Effector memory CD8-positive, alpha-beta T cell (primary cell): ENCODE measurements at regions not wholly inside any gene's neighbourhood (a gene's known extent, or its start where the extent isn't known, plus 50 kb on each side); places are given as distances from the start of the nearest gene placed in this dataset.

Experiments used
- ATAC-seq: fragments of 150-1000 bp; cut with Tn5 transposase; replicated peaks from 2 replicates; pipeline ENCODE4 v1.10.0; 2021; ENCODE audit warnings: mild to moderate bottlenecking, moderate library complexity
- DNase-seq, 3 experiments: peaks; one replicate each; pipeline ENCODE4 v3.0.0; 2021
- H3K27ac Mint-ChIP-seq, 2 donors: one replicate each; pipeline ENCODE4 v1.8.0; 2022; ENCODE audit warnings: mild to moderate bottlenecking in 2 of 2, mixed read lengths in 2 of 2, moderate library complexity in 2 of 2
- H3K27me3 Mint-ChIP-seq, 2 donors: one replicate each; pipeline ENCODE4 v1.8.0; 2022; ENCODE audit warnings: mixed read lengths in 2 of 2
- H3K36me3 Mint-ChIP-seq: one replicate; pipeline ENCODE4 v1.8.0; 2022; ENCODE audit warnings: mild to moderate bottlenecking, moderate library complexity, mixed read lengths; ENCODE audit not compliant: insufficient read depth
- H3K4me1 Mint-ChIP-seq, 2 donors: one replicate each; pipeline ENCODE4 v1.8.0; 2022; ENCODE audit warnings: low read depth in 2 of 2, mixed read lengths in 2 of 2
- H3K4me3 Mint-ChIP-seq, 2 donors: one replicate each; pipeline ENCODE4 v1.8.0; 2022; ENCODE audit warnings: mild to moderate bottlenecking in 2 of 2, mixed read lengths in 2 of 2, moderate library complexity in 2 of 2
- H3K9me3 Mint-ChIP-seq, 2 donors: one replicate each; pipeline ENCODE4 v1.8.0; 2022; ENCODE audit warnings: mixed read lengths in 2 of 2

DNA sequence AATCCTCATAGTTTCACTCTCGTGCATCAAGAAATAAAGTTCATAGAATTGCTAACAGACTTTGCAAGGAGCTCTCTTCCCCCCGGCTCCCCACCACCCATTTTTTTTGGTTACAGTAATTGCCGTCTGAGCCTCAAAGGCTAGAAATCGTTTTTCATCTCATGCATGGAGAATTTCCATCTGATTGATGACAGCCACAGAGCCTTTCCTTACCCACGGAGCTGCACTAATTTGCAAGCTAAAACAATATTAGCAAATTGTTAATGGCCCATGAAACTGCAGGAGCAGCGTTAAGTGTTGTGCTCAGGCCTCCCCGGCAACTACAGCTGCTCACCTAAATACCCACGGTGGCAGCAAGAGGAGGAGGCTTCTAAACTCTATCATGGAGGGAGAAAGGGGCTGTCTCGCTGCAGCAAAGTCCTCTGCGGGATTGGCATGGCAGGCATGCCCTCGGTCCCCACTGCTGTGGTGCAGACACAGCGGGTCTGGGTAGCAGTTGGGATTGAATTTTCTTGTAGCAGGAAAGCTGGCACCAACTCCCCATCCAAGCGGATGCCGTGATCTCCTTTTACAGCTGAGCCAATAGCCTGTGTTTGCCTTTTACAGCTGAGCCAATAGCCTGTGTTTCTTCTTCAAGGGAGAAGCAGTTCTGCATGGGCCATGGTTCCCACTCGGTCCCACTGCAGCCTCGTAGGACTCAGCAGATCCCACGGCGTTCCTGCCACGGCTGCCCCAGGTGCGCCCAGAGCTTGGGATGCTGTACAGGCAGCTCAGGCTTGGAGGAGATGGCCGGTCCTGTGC lies 412.3 kb downstream of the BRD1 start:
- DNase-seq (no peak), ATAC-seq (no peak)
- Mint-ChIP-seq H3K27ac (no peak overlapping the region), H3K4me3 (no peak overlapping the region), H3K36me3 (peaks cover 2% of the 10 kb centered on the region), H3K27me3 (peaks cover 11 to 57% of the 10 kb centered on the region in 2 donors), H3K9me3 (no peaks in the 10 kb centered on the region), H3K4me1 (no peaks in the 10 kb centered on the region)

DNA sequence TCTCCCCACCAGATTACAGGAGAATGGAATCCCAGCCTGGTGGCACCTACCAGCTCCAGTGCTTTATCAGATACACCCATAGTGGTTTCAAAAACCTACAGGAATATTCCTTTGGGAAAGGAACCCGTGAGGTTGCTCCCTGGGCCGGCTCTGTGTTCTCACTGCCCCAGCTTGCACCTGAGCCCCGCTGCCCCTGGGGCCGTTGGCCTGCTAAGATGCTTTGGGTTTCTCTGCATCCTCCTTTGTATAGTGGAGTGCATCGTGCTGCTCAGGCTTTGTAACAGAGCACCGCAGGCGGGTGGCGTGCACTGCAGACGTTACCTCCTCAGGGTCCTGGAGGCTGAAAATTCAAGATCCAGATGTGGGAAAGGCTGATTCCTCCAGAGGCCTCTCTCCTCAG lies 414.1 kb downstream of the BRD1 start:
- peaks cover 0 to 3% of the 10 kb centered on the region in 2 donors for H3K9me3 Mint-ChIP-seq
- H3K4me1 Mint-ChIP-seq = no peaks in the 10 kb centered on the region
- ATAC-seq (no peak), DNase-seq (no peak)
- H3K27me3 Mint-ChIP-seq = peaks cover 17 to 49% of the 10 kb centered on the region in 2 donors
- no peak overlapping the region for H3K27ac Mint-ChIP-seq
- H3K36me3 Mint-ChIP-seq = peaks cover 2% of the 10 kb centered on the region
- H3K4me3 Mint-ChIP-seq = no peak overlapping the region

DNA sequence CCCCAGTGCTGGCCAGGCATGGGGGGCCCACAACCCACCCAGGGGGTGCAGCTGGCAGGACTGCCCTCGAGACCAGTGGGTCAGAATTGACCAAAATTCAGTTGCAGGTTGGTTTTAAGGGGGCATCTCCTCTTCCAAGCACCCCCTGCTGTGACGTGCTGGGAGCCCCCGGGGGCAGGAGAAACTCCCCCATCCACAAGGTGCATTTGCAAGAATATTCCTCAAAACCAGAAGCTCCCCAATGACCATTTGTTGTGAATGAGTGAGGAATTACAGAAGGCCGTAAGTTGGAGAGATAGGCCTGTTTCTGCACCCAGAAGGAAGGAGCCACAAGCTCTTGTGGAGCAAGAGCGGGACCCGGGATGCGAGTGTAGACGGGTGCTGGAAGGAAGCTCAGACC lies 414.5 kb downstream of the BRD1 start:
- H3K4me3 Mint-ChIP-seq = no peak overlapping the region
- no peaks in the 10 kb centered on the region for H3K4me1 Mint-ChIP-seq

DNA sequence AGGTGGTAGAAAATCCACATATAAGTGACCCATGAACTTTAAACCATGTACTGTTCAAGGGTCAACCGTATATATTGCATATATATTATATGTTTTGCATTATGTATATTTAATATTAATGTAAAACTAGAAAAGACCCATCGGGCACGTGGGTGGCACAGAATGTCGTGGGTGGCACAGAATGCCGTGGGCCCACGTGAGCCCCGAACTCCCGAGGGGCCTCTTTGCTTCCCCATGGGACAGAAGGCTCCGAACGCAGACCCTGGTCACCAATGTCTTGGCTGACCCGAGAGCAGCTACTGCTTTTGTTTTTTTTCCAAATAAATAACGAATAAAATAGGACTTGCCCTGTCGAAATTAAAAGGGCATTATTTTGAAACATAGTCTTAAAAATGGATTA lies 415.4 kb downstream of the BRD1 start:
- Mint-ChIP-seq H3K4me1 (no peaks in the 10 kb centered on the region), H3K4me3 (no peak overlapping the region), H3K27me3 (peaks cover 26 to 57% of the 10 kb centered on the region in 2 donors), H3K27ac (no peak overlapping the region), H3K36me3 (peaks cover 2% of the 10 kb centered on the region), H3K9me3 (peaks cover 0 to 3% of the 10 kb centered on the region in 2 donors)
- no peak for DNase-seq
- ATAC-seq = no peak

More for the DNA sequence above, 414.5 kb downstream of the BRD1 start:
- ATAC-seq (no peak), DNase-seq (no peak)
- Mint-ChIP-seq H3K27ac (no peak overlapping the region), H3K9me3 (peaks cover 0 to 3% of the 10 kb centered on the region in 2 donors), H3K27me3 (peaks cover 21 to 52% of the 10 kb centered on the region in 2 donors), H3K36me3 (peaks cover 2% of the 10 kb centered on the region)

DNA sequence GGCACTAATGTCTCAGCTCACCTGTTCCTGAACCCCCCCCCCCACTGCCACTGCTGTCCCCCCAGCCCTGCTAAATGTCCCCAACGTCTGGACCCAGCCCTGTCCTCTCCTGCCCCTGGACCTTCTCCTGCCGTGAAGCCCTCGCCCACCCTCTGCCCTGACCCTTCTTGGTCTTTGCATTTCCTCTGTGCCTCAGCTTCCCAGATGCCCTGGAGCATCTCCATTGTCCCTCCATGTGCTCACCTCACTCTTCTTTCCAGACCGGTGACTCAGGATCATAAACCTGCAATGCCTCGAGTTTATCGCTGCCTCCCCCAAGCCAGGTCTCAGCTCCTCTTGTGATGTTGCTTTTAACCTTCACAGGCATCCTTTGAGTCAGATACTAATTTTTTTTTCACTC lies 416.4 kb downstream of the BRD1 start:
- H3K27me3 Mint-ChIP-seq = peaks cover 34 to 58% of the 10 kb centered on the region in 2 donors
- H3K36me3 Mint-ChIP-seq = peaks cover 2% of the 10 kb centered on the region
- no peak for DNase-seq
- no peak overlapping the region for H3K27ac Mint-ChIP-seq
- no peak overlapping the region for H3K4me3 Mint-ChIP-seq
- no peak for ATAC-seq
- no peaks in the 10 kb centered on the region for H3K4me1 Mint-ChIP-seq
- peaks cover 0 to 3% of the 10 kb centered on the region in 2 donors for H3K9me3 Mint-ChIP-seq

DNA sequence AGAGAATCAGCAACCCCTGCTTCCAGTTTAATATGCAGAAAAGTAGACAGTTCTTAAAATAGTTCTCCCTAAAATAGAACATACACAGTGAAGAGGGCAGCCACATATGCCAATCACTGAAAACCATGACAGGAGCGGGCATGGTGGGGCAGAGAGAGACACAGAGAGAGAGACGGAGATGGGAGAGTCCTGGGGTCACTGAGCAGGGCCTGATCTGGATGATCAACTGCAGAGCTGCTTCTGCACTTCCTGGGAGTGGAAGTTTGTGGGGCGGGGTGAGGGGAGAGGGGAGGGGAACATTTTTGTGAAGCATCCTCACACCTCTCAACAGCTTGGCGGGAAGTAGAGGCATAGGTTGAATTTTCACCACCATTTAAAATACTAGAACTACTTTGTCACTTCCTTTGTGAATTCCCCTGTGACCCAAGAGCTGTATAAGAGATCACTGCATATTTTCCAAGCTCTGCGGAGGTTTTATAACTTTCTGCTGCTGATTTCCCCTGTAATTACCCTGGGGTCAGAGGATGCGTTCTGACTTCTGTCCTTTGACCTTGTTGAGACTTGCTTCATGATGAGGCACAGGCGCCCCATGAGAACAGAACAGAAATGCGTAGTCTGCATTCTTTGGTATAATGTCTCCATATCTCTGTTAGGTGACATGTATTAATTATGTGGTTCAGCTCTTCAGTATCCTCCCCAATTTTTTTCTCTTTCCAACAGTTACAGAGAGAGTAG lies 419.4 kb downstream of the BRD1 start:
- DNase-seq = no peak
- Mint-ChIP-seq H3K9me3 (peaks cover 0 to 3% of the 10 kb centered on the region in 2 donors), H3K27ac (no peak overlapping the region), H3K27me3 (peaks cover 35 to 58% of the 10 kb centered on the region in 2 donors), H3K36me3 (no peaks in the 10 kb centered on the region), H3K4me3 (no peak overlapping the region), H3K4me1 (no peaks in the 10 kb centered on the region)
- no peak for ATAC-seq

DNA sequence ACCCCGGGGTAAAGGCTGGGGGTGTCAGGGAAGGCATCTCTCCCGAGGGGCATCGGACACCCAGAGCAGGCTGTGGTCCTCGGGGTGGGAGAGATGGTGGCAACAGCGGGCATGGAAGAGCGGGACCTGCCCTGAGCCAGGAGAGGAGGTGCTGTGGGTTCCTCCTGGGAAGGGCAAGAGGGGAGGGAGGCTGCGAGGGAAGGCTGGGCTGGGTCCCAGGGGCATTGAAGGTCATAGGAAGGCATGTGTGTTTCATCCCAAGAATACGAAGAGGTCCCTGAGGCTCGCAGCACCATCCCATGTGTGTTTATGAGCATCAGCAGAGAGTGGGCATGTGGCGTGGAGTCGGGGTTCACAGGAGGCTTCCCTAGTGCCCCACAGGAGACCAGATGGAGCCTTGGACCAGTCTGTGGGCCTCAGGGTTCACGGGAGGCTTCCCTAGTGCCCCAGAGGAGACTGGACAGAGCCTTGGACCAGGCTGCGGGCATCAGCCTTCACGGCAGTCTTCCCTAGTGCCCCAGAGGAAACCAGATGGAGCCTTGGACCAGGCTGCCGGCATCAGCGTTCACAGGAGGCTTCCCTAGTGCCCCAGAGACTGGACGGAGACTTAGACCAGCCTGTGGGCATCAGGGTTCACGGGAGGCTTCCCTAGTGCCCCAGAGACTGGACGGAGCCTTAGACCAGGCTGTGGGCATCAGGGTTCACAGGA lies 420.6 kb downstream of the BRD1 start:
- Mint-ChIP-seq H3K4me1 (no peaks in the 10 kb centered on the region), H3K27me3 (peaks cover 28 to 48% of the 10 kb centered on the region in 2 donors), H3K36me3 (no peaks in the 10 kb centered on the region), H3K4me3 (no peak overlapping the region), H3K9me3 (peaks cover 0 to 3% of the 10 kb centered on the region in 2 donors), H3K27ac (no peak overlapping the region)
- no peak for DNase-seq
- no peak for ATAC-seq

DNA sequence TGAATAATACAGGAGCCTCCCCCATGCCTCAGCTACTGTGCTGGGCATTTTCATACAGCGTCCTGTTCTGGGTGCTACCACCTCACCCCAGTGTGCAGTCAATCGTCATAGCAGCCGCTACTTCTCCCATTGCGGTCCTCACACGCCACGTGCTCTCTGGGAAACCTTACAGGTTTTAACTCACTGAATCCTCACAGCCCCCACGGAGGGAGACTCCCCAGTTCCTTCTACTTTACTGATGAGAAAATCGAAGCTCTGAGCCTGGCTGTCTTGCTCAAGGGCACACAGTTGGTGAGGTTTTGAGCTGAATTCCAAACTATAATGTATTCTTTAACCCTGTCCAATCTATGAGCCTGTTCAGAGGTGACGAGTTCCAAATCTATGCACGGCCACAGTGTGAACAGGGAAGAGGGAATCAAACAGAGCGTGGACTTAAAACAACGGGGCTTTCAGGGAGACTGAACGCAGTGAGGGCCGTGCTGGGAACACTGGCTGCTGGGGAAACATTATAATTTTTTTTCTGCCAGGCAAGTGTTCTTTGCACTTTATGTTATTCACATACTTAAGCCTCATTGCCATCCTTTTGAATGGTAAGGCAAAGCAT lies 421.5 kb downstream of the BRD1 start:
- ATAC-seq (no peak), DNase-seq (no peak)
- Mint-ChIP-seq H3K4me1 (no peaks in the 10 kb centered on the region), H3K4me3 (no peak overlapping the region), H3K27ac (no peak overlapping the region), H3K9me3 (peaks cover 0 to 3% of the 10 kb centered on the region in 2 donors), H3K36me3 (no peaks in the 10 kb centered on the region), H3K27me3 (peaks cover 25 to 40% of the 10 kb centered on the region in 2 donors)

DNA sequence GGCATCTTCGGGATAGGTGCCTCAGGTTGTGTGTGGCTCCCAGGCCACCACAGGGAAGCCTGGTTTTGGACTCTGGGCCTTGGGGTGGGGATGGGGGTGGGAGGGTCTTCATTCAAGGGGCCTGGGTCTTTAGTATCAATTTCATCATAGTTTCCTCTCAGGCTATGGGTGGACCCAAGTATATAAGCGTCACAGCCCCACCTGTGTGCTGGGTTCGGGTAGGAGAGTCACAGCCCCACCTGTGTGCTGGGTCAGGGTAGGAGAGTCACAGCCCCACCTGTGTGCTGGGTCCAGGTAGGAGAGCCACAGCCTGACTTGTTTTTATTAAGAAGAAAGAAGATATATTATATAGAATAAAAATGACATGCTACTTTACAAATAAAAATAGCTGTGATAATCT lies 422.1 kb downstream of the BRD1 start:
- no peak overlapping the region for H3K4me3 Mint-ChIP-seq
- H3K36me3 Mint-ChIP-seq = no peaks in the 10 kb centered on the region
- peaks cover 24 to 37% of the 10 kb centered on the region in 2 donors for H3K27me3 Mint-ChIP-seq
- H3K9me3 Mint-ChIP-seq = peaks cover 0 to 3% of the 10 kb centered on the region in 2 donors
- ATAC-seq = no peak
- H3K4me1 Mint-ChIP-seq = no peaks in the 10 kb centered on the region
- H3K27ac Mint-ChIP-seq = no peak overlapping the region
- DNase-seq = no peak

DNA sequence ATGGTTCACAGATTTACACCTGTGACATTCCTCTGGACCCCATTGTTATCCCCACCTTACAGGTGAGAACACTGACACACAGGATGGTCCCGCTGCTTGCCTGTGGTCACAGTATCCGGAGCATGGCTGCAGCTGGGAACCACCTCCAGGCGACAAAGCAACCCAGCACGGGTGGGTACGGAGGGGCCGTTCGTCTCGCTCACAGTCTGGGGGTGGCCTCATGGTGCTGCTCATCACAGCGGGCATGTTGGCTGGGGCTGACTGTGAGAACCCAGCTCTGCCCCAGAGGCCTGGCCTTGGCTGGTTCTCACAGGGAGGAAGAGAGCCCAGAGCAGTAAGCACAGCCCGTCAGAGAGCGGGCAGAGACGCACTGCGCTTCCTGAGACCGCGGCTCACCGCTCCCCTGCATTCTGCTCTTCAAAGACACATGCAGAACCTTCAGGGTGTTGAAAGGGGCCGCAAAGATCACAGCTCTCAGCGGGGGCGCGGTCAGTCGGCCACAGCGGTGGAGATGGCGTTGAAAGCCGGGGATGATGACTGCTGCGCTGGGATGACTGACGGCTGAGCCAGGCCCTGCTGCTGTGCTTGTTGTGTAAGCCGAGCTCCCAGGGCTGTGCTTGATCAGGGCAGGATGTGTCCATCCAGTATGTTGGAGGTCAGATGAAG lies 423.0 kb downstream of the BRD1 start:
- Mint-ChIP-seq H3K9me3 (peaks cover 0 to 3% of the 10 kb centered on the region in 2 donors), H3K36me3 (no peaks in the 10 kb centered on the region), H3K27ac (no peak overlapping the region), H3K27me3 (peaks cover 23 to 37% of the 10 kb centered on the region in 2 donors), H3K4me1 (no peaks in the 10 kb centered on the region), H3K4me3 (no peak overlapping the region)
- ATAC-seq = no peak
- no peak for DNase-seq

DNA sequence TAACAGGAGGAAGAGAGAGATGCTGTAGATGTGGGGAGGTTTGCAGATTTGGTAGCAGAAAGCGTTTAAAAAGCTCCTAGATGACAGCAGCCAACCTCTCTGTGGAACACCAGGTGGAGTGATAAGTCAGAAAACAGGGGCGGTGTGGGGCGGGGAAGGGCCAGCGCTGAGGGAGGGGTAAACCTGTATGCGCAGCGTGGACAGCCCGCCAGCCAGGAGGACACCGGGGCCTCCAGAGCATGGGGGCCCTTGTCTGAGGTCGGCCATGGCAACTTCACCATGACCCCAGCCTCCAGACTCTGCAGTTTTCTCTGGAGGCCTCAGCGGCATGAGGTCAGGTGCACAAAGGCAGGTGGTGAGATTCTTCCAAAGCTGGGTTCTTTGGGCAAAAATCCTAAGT lies 423.7 kb downstream of the BRD1 start:
- Mint-ChIP-seq H3K36me3 (no peaks in the 10 kb centered on the region), H3K4me1 (no peaks in the 10 kb centered on the region), H3K27ac (no peak overlapping the region), H3K4me3 (no peak overlapping the region), H3K27me3 (peaks cover 18 to 37% of the 10 kb centered on the region in 2 donors), H3K9me3 (no peaks in the 10 kb centered on the region)
- no peak for DNase-seq
- ATAC-seq = no peak

DNA sequence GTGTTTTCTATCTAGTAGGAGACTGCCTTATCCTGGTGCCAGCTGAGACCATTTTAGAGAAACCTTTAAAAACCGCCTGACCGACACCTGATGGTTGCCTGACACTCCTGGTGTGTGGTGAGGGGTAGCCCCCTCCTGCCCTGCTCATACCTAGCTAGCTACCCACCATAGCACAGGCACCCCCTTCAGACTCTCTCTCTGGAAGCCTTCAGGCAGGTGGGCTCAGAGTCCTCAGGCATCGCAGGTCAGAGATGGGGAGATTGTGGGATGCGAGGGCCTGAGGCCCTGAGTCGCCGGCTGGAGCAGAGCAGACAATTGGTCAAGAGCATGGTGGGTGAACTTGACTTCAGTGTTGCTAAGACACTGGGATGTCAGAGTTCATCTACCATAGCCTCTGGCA lies 424.6 kb downstream of the BRD1 start:
- no peaks in the 10 kb centered on the region for H3K9me3 Mint-ChIP-seq
- no peak overlapping the region for H3K27ac Mint-ChIP-seq
- ATAC-seq (no peak), DNase-seq (no peak)
- no peaks in the 10 kb centered on the region for H3K36me3 Mint-ChIP-seq
- H3K27me3 Mint-ChIP-seq = peaks cover 13 to 33% of the 10 kb centered on the region in 2 donors
- H3K4me1 Mint-ChIP-seq = no peaks in the 10 kb centered on the region
- no peak overlapping the region for H3K4me3 Mint-ChIP-seq

DNA sequence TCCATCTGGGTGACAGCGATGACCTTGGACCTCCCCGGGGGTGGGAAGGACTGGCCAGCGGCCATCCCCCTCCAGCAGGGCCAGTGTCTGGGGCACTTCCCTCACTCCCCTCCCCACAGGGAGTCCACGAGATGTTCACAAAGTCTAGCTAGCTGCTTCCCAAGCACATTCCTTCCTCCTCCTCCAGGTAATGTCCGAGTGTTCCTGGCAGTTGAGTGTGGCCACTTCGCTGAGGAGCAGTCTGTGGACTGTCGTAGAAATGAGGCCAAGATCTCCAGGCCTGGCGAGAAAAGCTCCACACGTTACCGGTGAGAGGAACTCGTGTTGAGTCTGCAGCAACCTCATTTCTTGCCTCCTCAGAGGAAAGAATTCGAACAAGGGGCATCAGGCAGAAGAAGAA lies 425.5 kb downstream of the BRD1 start:
- peaks cover 9 to 27% of the 10 kb centered on the region in 2 donors for H3K27me3 Mint-ChIP-seq
- H3K27ac Mint-ChIP-seq = no peak overlapping the region
- no peak overlapping the region for H3K4me3 Mint-ChIP-seq
- ATAC-seq (no peak), DNase-seq (no peak)
- no peaks in the 10 kb centered on the region for H3K9me3 Mint-ChIP-seq
- no peaks in the 10 kb centered on the region for H3K4me1 Mint-ChIP-seq
- no peaks in the 10 kb centered on the region for H3K36me3 Mint-ChIP-seq
